Osteoblast (primary cell): ENCODE measurements at regions not wholly inside any gene's neighbourhood (a gene's known extent, or its start where the extent isn't known, plus 50 kb on each side); places are given as distances from the start of the nearest gene placed in this dataset.

Source experiments
- DNase-seq: peaks from one replicate; pipeline ENCODE4 v3.0.0; 2011; ENCODE audit warnings: low spot score, mixed read lengths; ENCODE audit not compliant: insufficient read length; ENCODE audit errors: missing footprints
- H2AFZ ChIP-seq: 2 replicates; pipeline ENCODE4 v1.6.0; 2011; ENCODE audit warnings: mild to moderate bottlenecking, low read length
- H3K27ac ChIP-seq: 2 replicates; pipeline ENCODE4 v1.5.1; 2011; ENCODE audit warnings: mild to moderate bottlenecking, low read depth, low read length, moderate library complexity
- H3K27me3 ChIP-seq: 2 replicates; pipeline ENCODE4 v1.6.0; 2012; ENCODE audit warnings: mild to moderate bottlenecking, control low read depth, inconsistent platforms, low read length, moderate library complexity; ENCODE audit not compliant: insufficient read depth
- H3K36me3 ChIP-seq: 2 replicates; pipeline ENCODE4 v1.5.1; 2011; ENCODE audit warnings: mild to moderate bottlenecking, low read length, control low read depth, moderate library complexity; ENCODE audit not compliant: insufficient read depth
- H3K4me1 ChIP-seq: 2 replicates; pipeline ENCODE4 v1.5.1; 2011; ENCODE audit warnings: mild to moderate bottlenecking, low read length, control low read depth, moderate library complexity; ENCODE audit not compliant: insufficient read depth
- H3K4me2 ChIP-seq: 2 replicates; pipeline ENCODE4 v1.6.0; 2011; ENCODE audit warnings: mild to moderate bottlenecking, low read length; ENCODE audit not compliant: insufficient read depth
- H3K4me3 ChIP-seq: fragments of 200-600 bp; sonication (generic); 3 replicates; pipeline ENCODE4 v1.5.1; 2012; ENCODE audit warnings: mild to moderate bottlenecking, low read length, inconsistent platforms; ENCODE audit not compliant: insufficient read depth
- H3K79me2 ChIP-seq: 2 replicates; pipeline ENCODE4 v1.6.0; 2012; ENCODE audit warnings: mild to moderate bottlenecking, low read length, control low read depth, inconsistent platforms; ENCODE audit not compliant: insufficient read depth
- H3K9me3 ChIP-seq: 2 replicates; pipeline ENCODE4 v1.5.1; 2011; ENCODE audit warnings: low read depth, low read length, control low read depth
- H4K20me1 ChIP-seq: 2 replicates; pipeline ENCODE4 v1.6.0; 2012; ENCODE audit warnings: mild to moderate bottlenecking, low read length, control low read depth; ENCODE audit not compliant: insufficient read depth
- CTCF ChIP-seq: IDR thresholded peaks from 2 replicates; pipeline ENCODE4 v1.5.1; 2011; ENCODE audit warnings: mild to moderate bottlenecking, low read depth, low read length, moderate library complexity; ENCODE audit errors: extremely low read depth

GRCh38 chr10:78450807-78451485, 417.3 kb downstream of the RPS24 start:
- H3K9me3 ChIP-seq = no peaks in the 10 kb centered on the region
- no peak for TF ChIP-seq CTCF
- no peaks in the 10 kb centered on the region for H3K36me3 ChIP-seq
- H3K27ac ChIP-seq = no peak overlapping the region
- peaks cover 16% of the 10 kb centered on the region for H3K27me3 ChIP-seq
- no peak overlapping the region for H3K4me2 ChIP-seq
- H3K79me2 ChIP-seq = no peaks in the 10 kb centered on the region
- peaks cover 11% of the 10 kb centered on the region for H3K4me1 ChIP-seq
- H3K4me3 ChIP-seq = no peak overlapping the region
- no peak overlapping the region for H2AFZ ChIP-seq
- no peaks in the 10 kb centered on the region for H4K20me1 ChIP-seq
- DNase-seq = no peak

DNA sequence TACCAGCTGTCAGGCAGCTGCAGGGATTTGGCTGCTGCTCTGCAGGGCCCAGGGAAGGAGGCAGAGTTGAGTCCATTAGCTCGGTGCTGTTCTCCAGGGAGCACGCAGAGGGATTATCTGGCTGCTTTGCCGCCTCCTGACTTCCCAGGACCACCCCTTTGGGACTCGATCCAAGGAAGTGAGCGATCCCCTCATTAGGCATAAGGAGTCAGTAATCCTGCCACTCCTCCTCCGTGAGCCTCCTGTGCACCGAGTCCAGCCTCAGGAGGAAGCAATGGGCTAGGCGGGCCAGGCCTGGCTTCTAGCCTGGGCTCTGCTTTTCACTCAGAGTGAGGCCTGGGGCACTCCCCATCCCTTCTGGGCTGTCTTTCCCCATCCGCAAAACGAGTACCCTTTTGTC, 417.9 kb downstream of the RPS24 start:
- H2AFZ ChIP-seq = no peak overlapping the region
- H3K9me3 ChIP-seq = no peaks in the 10 kb centered on the region
- no peaks in the 10 kb centered on the region for H3K79me2 ChIP-seq
- no peak overlapping the region for H3K4me2 ChIP-seq
- H3K27me3 ChIP-seq = peaks cover 16% of the 10 kb centered on the region
- no peak for DNase-seq
- TF ChIP-seq CTCF = no peak
- no peaks in the 10 kb centered on the region for H4K20me1 ChIP-seq
- H3K4me1 ChIP-seq = peaks cover 5% of the 10 kb centered on the region
- H3K4me3 ChIP-seq = no peak overlapping the region
- H3K36me3 ChIP-seq = no peaks in the 10 kb centered on the region
- H3K27ac ChIP-seq = no peak overlapping the region

- H3K27me3 ChIP-seq = peaks cover 16% of the 10 kb centered on the region
- no peak overlapping the region for H3K27ac ChIP-seq
- H3K4me2 ChIP-seq = no peak overlapping the region
- TF ChIP-seq CTCF = no peak
- H3K79me2 ChIP-seq = no peaks in the 10 kb centered on the region
- no peak overlapping the region for H2AFZ ChIP-seq
- H3K36me3 ChIP-seq = no peaks in the 10 kb centered on the region
- H3K4me1 ChIP-seq = peaks cover 21% of the 10 kb centered on the region
- H3K9me3 ChIP-seq = no peaks in the 10 kb centered on the region
- no peak for DNase-seq
- no peaks in the 10 kb centered on the region for H4K20me1 ChIP-seq
- H3K4me3 ChIP-seq = no peak overlapping the region
These were observed 420.5 kb downstream of the RPS24 start for GRCh38 chr10:78454123-78454645.

DNA sequence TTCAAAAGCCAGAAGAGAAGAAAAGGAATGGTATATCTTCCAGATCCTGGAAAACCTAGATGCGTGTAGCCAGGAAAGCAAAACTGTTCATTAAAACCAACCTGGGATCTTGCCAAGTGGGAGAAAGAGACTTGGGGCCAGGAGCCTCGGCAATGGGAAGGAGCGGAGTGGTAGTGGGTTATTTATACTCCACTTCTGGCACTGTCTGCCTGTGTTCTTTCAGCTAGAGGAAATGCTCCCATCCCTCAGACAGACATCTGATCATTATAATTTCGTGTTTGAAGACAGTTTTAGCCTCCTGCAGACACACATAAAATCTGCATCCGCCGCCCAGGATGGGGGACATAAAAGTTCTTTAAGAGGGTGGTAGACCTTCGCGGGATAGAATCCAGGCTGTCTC, 421.6 kb downstream of the RPS24 start:
- Histone ChIP-seq H4K20me1 (no peaks in the 10 kb centered on the region), H3K4me3 (no peak overlapping the region), H3K36me3 (no peaks in the 10 kb centered on the region), H3K79me2 (no peaks in the 10 kb centered on the region), H3K27ac (no peak overlapping the region), H3K9me3 (no peaks in the 10 kb centered on the region), H2AFZ (no peak overlapping the region), H3K4me2 (no peak overlapping the region), H3K27me3 (peaks cover 13% of the 10 kb centered on the region), H3K4me1 (peaks cover 24% of the 10 kb centered on the region)
- TF ChIP-seq CTCF = no peak
- DNase-seq = no peak
